Nephron progenitor cell (in vitro differentiated cells): ENCODE measurements at regions not wholly inside any gene's neighbourhood (a gene's known extent, or its start where the extent isn't known, plus 50 kb on each side); places are given as distances from the start of the nearest gene placed in this dataset.

ENCODE experiments used
- DNase-seq: peaks from one replicate; pipeline ENCODE4 v3.0.0; 2021
- H3K27ac Mint-ChIP-seq: 2 replicates; pipeline ENCODE4 v1.8.0; 2021; ENCODE audit warnings: mild to moderate bottlenecking, moderate library complexity, mixed read lengths
- H3K27me3 Mint-ChIP-seq: 2 replicates; pipeline ENCODE4 v1.8.0; 2021; ENCODE audit warnings: mild to moderate bottlenecking, low read depth, mixed read lengths; ENCODE audit not compliant: poor library complexity
- H3K36me3 Mint-ChIP-seq: 2 replicates; pipeline ENCODE4 v1.8.0; 2021; ENCODE audit warnings: low read depth, mixed read lengths
- H3K4me1 Mint-ChIP-seq: 2 replicates; pipeline ENCODE4 v1.8.0; 2021; ENCODE audit warnings: mixed read lengths
- H3K4me3 Mint-ChIP-seq: 2 replicates; pipeline ENCODE4 v1.8.0; 2021; ENCODE audit warnings: mild to moderate bottlenecking, moderate library complexity, mixed read lengths
- H3K9me3 Mint-ChIP-seq: 2 replicates; pipeline ENCODE4 v1.8.0; 2021; ENCODE audit warnings: mild to moderate bottlenecking, moderate library complexity, mixed read lengths
- TF ChIP-seq, protein P1 (sequence below): fragments of 200-600 bp; sonication (generic); IDR thresholded peaks from 2 replicates; pipeline ENCODE4 v1.5.0; 2021; ENCODE audit warnings: antibody characterized with exemption

DNA sequence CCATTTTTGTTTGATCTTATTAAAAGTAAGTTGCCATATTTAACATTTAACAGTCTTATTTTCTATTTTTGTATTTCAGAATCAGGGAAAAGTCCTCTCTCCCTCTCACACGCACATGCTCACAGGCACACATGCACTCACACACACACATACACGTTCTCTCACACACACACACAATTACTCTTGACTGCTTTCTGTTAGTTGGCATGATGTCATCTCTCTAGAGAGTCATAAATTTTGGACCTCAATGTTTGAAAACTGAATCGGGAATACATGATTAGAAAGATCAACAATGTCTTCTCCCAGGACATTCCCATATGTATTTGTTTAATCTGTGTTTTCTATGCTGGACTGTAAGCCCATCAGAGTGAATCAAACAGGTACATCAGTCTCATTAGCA is 165.7 kb upstream of the AHR start:
- TF ChIP-seq, protein P1, sequence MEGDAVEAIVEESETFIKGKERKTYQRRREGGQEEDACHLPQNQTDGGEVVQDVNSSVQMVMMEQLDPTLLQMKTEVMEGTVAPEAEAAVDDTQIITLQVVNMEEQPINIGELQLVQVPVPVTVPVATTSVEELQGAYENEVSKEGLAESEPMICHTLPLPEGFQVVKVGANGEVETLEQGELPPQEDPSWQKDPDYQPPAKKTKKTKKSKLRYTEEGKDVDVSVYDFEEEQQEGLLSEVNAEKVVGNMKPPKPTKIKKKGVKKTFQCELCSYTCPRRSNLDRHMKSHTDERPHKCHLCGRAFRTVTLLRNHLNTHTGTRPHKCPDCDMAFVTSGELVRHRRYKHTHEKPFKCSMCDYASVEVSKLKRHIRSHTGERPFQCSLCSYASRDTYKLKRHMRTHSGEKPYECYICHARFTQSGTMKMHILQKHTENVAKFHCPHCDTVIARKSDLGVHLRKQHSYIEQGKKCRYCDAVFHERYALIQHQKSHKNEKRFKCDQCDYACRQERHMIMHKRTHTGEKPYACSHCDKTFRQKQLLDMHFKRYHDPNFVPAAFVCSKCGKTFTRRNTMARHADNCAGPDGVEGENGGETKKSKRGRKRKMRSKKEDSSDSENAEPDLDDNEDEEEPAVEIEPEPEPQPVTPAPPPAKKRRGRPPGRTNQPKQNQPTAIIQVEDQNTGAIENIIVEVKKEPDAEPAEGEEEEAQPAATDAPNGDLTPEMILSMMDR: no peak
- Mint-ChIP-seq H3K27me3 (peaks cover 10% of the 10 kb centered on the region), H3K27ac (peak overlapping the region; percentile 20), H3K9me3 (peaks cover 4% of the 10 kb centered on the region), H3K4me3 (no peak overlapping the region), H3K4me1 (peaks cover 33% of the 10 kb centered on the region), H3K36me3 (no peaks in the 10 kb centered on the region)
- no peak for DNase-seq

DNA sequence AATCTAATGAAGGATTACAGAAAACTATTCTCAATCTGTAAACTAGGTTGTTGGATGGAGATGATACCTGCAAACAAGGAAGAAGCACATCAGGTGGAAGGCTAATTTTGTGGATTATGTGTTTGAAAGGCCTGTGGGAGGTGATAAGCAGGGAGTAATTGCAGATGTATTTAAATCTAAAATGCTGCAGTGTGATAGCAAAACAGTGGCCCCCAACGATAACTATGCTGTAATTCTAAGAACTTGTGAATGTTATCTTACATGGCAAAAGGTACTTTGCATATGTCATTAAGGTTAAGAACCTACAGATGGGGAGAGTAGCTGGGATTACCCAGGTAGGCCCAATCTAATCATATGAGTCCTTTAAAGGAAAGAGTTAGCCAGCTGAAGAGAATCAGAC is 164.5 kb upstream of the AHR start:
- no peak overlapping the region for H3K27ac Mint-ChIP-seq
- H3K36me3 Mint-ChIP-seq: no peaks in the 10 kb centered on the region
- H3K4me3 Mint-ChIP-seq: no peak overlapping the region
- peaks cover 10% of the 10 kb centered on the region for H3K27me3 Mint-ChIP-seq
- TF ChIP-seq, protein P1: no peak
- peaks cover 29% of the 10 kb centered on the region for H3K4me1 Mint-ChIP-seq
- DNase-seq: no peak
- peaks cover 4% of the 10 kb centered on the region for H3K9me3 Mint-ChIP-seq

DNA sequence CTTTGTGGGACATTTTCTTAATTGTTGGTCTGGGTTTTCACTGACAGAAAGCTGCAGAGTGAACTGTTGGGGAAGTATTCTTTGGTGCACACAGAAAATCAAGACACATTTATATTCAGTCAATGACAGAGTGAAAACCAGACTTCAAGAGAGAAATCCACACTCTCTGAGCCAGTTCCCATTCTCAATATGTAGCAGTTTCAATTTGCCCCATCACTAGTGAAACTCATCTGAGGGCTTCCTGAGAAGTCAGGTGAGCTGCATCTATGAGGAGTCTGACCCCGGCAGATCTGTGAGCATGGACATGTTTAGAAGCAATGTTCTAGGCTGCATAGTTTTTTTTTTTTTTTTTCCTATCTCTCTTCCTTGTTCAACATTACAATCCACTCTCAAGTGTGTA is 163.7 kb upstream of the AHR start:
- TF ChIP-seq, protein P1: no peak
- Mint-ChIP-seq H3K27ac (no peak overlapping the region), H3K4me1 (peaks cover 21% of the 10 kb centered on the region), H3K27me3 (peaks cover 10% of the 10 kb centered on the region), H3K4me3 (no peak overlapping the region), H3K9me3 (peaks cover 4% of the 10 kb centered on the region), H3K36me3 (no peaks in the 10 kb centered on the region)
- DNase-seq: no peak

DNA sequence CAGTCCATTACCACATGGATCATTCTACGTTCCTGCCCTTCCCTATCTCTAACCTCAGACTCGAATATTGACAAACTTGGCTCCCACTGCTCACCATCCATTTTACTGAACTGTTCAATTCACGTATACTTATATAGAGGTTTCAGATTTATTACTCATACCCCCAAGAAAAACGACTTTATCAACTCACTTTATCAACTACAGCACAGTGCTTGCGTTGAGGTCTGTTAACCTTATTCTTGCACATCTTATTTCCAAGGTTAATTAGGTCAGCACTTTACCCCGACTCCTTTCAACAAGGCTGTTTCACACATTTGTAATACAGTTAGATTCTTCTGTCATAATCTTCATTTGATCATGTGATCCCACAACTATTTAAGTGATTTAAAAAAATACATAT is 162.3 kb upstream of the AHR start:
- Mint-ChIP-seq H3K36me3 (no peaks in the 10 kb centered on the region), H3K9me3 (peaks cover 4% of the 10 kb centered on the region), H3K27me3 (peaks cover 8% of the 10 kb centered on the region), H3K4me3 (no peak overlapping the region), H3K4me1 (peaks cover 8% of the 10 kb centered on the region), H3K27ac (no peak overlapping the region)
- TF ChIP-seq, protein P1: no peak
- no peak for DNase-seq

DNA sequence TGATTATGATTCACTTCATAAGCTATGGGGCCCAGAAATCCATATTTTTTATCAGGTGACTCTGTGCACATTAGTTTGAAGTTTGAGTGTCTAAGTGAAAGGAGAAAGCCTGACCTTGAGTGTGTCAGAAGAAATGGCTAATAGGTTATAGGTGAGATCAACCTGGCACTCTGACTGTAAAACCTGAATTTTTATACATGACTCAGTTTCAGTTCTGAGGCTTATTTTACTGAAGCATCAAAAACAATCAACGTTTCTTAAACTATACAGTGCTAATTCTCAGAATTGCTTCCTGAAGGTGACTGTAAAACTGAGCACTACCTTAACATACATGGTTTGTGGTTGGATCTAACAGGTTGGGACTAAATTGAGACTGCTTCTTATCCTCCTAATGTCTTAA is 159.4 kb upstream of the AHR start:
- no peaks in the 10 kb centered on the region for H3K27me3 Mint-ChIP-seq
- H3K36me3 Mint-ChIP-seq: no peaks in the 10 kb centered on the region
- TF ChIP-seq, protein P1: no peak
- no peak for DNase-seq
- H3K9me3 Mint-ChIP-seq: no peaks in the 10 kb centered on the region
- no peak overlapping the region for H3K27ac Mint-ChIP-seq
- H3K4me3 Mint-ChIP-seq: no peak overlapping the region
- H3K4me1 Mint-ChIP-seq: no peaks in the 10 kb centered on the region

DNA sequence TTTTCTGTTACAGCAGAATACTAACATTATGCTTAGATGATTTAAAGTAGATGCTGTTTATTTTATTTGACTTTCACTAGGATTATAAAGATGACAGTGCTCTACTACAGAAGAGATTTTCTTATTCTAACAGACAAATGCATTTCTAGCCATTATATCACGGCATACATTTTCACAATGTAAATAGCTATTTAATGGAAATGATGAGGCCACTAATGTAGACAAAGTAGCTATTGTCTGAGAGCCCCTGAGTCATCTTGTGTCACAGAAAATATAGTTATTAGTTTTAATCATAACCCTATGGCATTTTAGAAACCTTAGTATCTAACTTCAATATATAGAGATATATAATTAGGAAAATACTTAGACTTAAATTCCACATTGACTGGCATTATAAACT is 158.0 kb upstream of the AHR start:
- no peak overlapping the region for H3K27ac Mint-ChIP-seq
- DNase-seq: no peak
- no peaks in the 10 kb centered on the region for H3K4me1 Mint-ChIP-seq
- H3K4me3 Mint-ChIP-seq: no peak overlapping the region
- TF ChIP-seq, protein P1: no peak
- no peaks in the 10 kb centered on the region for H3K9me3 Mint-ChIP-seq
- H3K36me3 Mint-ChIP-seq: no peaks in the 10 kb centered on the region
- H3K27me3 Mint-ChIP-seq: no peaks in the 10 kb centered on the region
